Hepatic stellate cell (primary cell): ENCODE measurements at regions not wholly inside any gene's neighbourhood (a gene's known extent, or its start where the extent isn't known, plus 50 kb on each side); places are given as distances from the start of the nearest gene placed in this dataset.
"Not testable (repeated sequence)": the region's sequence is repeated elsewhere in the genome, so short reads cannot be mapped to it uniquely, and the experiment has no call there.

Experiments
- DNase-seq: peaks from one replicate; pipeline ENCODE4 v3.0.0; 2011; ENCODE audit warnings: low spot score

GRCh38 chr14:103186909-103187586 is 63.8 kb downstream of the TNFAIP2 start:
- DNase-seq, result no peak

- no peak for DNase-seq
Measured at GRCh38 chr14:103187911-103188310, 64.7 kb downstream of the TNFAIP2 start.

GRCh38 chr14:103188810-103189480 is 65.7 kb downstream of the TNFAIP2 start:
- DNase-seq, result peak; percentile 42

- no peak for DNase-seq
Measured at GRCh38 chr14:103189481-103190470, 66.5 kb downstream of the TNFAIP2 start.

GRCh38 chr14:103190741-103191140 is 67.5 kb downstream of the TNFAIP2 start:
- no peak for DNase-seq

GRCh38 chr14:103191844-103192243 is 68.6 kb downstream of the TNFAIP2 start:
- DNase-seq, result no peak

DNA sequence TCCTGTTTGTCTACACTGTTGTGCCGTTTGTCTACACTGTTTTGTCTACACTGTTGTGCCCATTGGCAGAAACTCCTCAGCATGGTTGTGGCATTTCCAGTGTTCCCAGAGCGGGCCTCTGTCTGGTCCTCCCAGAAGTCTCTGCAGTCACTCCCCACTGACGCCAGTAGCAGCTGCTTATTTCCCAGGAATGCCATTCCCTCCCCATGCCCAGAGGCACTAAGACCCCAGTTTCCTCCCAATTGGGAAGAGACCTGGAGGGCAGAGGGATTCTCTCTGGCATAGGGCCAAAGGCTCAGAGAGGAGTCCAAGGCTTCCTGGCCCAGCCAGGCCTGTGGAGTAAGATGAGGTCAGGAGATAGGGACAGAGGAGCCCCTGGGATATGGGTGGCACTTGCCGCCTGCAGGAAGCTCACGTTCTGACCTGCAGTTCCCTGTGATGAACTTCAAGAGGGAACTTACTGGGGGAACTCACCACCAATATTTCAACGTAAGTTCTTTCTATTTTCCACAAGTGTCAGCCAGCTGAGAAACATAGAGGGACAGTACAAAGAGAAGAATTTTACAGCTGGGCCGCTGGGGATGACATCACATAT is 69.1 kb downstream of the TNFAIP2 start:
- no peak for DNase-seq

DNA sequence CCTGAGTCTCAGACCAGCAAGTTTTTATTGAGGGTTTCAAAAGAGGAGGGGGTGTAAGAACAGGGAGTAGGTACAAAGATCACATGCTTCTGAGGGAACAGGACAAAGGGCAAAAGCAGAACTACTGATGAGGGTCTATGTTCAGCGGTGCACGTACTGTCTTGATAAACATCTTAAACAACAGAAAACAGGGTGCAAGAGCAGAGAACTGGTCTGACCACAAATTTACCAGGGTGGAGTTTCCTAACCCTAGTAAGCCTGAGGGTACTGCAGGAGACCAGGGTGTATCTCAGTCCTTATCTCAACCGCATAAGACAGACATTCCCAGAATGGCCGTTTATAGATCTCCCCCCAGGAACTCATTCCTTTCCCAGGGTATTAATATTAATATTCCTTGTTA is 69.6 kb downstream of the TNFAIP2 start:
- not testable (repeated sequence) for DNase-seq

DNA sequence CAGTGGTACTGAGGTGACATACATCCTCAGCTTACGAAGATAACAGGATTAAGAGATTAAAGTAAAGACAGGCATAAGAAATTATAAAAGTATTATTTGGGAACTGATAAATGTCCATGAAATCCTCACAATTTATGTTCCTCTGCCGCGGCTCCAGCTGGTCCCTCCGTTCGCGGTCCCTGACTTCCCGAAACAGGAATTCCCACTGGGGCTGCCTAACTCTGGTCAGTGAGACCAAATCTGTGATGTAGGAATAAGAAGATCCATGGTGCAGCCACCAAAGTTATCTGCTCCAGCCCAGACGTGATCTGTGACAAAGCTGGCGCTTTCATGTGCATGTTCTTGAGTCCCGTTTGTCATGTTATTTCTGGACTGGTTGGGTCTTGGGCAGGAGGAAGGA is 70.2 kb downstream of the TNFAIP2 start:
- not testable (repeated sequence) for DNase-seq

GRCh38 chr14:103194256-103195045 is 71.2 kb downstream of the TNFAIP2 start:
- DNase-seq, result peak; percentile 32

- no peak for DNase-seq
Measured at GRCh38 chr14:103195828-103196615, 72.8 kb downstream of the TNFAIP2 start.

GRCh38 chr14:103196716-103197115 is 73.5 kb downstream of the TNFAIP2 start:
- no peak for DNase-seq

GRCh38 chr14:103198131-103199105 is 75.2 kb downstream of the TNFAIP2 start:
- peak; percentile 47 for DNase-seq

- DNase-seq, result peak; percentile 62
Measured at GRCh38 chr14:103199124-103199523, 75.9 kb downstream of the TNFAIP2 start.

DNA sequence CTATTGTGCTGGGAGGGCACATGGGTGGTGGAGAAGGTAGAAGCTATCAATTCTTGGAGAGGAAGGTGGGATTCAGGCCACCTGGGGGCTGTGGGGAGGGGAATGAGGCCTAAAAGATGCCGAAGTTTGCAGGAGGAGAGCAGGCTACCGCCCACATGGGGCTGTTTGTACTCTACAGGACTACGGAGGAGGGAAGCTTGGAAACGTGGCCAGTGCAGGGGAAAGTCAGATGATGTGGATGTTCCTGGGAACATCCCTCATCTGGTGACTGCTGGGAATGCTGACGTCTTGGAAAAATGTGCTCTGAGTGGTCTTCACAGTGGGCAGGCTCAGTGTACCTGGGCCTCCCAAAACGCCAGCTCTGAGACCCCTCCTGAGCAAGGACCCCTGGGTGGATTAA is 78.5 kb downstream of the TNFAIP2 start:
- DNase-seq, result no peak

DNA sequence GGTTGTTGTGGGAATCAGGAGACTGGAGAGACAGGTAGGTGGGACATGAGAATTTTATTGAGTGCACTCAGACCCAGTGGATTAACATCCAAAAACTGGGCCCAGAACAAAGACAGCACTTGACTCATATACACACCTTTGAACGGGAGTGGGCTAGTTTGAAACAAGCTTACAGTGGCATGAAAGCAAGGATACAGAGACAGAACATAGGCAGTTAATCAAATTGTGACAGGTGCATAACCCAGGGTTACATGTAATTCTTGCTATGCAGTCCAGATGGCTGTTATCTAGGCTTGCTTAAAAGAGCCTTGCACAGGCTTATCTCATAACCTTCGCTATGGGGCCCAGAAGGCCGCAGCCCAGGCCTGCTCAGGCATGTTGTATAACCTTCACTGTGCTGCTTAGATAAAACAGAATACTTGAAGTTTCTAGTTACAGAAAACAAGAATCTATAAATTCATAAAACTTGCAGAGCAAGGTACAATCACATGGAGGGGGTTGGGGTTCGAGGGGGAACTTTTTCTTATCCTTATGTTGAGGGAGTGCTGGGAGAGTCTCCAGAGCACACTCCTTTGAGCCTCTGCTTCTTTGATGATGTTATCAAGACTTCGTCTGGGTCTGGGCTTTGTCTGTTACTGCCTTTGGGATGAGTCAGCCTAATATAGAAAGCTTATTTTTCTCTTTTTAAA is 81.7 kb downstream of the TNFAIP2 start:
- DNase-seq, result no peak

GRCh38 chr14:103205541-103205906 is 82.3 kb downstream of the TNFAIP2 start:
- no peak for DNase-seq

GRCh38 chr14:103206023-103206481 is 82.8 kb downstream of the TNFAIP2 start:
- DNase-seq, result no peak
